ENCODE measurements at regions not wholly inside any gene's neighbourhood (a gene's known extent, or its start where the extent isn't known, plus 50 kb on each side); places are given as distances from the start of the nearest gene placed in this dataset.

DNA sequence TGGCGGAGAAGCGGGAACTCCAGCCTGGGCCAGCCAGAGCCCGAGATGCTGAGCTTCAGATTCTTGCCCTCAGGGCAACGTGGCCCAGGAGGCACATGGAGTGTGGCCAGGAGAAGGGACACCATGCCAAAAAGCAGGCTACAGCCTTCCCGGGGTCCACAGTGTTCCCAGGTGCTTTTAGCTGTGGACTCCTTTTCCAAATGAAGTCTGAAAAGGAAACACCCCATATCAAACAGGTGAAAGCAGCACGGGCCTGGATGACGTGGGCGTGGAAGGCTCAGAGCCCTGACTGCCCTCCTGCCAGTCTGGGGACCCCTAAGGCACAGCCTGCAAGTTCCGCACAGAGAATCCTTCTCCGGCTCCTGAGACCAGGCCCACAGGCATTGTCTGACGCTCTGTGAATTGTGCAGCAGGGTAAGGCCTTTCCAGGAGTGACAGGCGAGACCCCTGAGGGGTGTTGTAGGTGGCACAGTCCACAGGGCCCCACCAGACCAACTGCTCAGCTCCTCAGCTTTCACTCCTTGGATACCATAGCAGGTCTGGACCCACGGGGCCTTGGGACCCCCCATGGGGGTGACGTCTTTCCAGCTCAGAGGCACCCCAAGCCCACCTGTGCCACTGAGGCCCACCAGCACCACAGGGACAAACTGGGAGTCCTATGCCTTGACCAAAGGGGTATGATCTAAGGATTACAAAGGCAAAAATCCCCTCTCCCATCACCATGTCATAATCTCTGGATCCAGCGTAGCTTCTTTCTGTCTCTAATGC, 69.6 kb upstream of the RAB6C start:
- TF ChIP-seq CTCF (IDR thresholded peaks at IDR 0.05) (no peak), POLR2A (IDR thresholded peaks at IDR 0.05) (no peak)
- WGBS, 2 donors: 75 to 79% methylated on average over 15 of the region's 15 CpGs
- peak in 1 of 2 donors; percentile 70 for DNase-seq (ENCODE audit: low spot score in 2 of 2)
- no peak overlapping the region for H3K4me3 ChIP-seq (ENCODE audit: low read depth, poor library complexity, severe bottlenecking)
- intact Hi-C loops (cut with DNase I; ENCODE audit: low total_unique reads): no loop called here

DNA sequence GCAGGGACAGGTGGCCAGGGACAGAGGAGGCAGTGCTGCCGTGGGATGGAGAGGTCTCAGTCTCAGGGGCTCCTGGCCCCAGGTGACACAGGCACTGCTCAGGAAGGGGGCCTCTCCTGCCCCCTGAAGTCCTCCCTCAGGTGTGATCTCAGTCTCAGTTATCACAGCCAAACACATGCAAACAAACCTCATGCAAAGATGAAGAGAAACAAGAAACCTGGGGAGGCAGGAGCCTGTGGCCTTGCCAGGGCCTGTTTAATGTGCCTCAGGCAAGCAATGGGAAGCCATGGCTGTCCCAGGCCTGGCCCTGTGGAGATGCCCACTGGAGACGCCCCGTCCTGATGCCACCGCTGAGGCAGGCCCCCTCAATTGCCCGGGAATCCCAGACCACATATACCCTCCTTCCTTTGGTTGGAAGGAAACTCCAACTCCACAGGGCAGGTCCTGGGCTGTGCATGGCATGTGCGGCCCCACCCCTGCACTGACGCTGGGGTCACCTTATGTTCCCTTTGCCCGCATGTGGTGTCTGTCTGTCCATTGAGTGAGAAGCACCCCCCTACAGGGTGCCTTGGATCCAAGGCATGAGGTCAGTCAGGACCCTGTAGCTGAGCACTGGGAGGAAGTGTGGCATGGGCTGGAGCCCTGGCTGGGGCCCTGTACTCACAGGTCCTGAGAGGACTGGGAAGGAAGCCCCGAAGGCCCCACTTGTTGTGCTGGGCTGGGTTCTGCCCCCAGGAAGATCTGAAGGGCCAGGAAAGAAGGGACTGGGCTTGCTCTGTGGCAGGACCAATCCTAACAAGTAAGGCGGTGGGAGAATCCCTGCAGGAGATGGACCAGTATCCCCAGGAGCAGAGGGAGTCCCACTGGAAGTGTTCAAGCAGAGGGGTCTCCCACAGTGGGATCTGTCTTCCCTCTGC, 68.8 kb upstream of the RAB6C start:
- H3K4me3 ChIP-seq (ENCODE audit: low read depth, poor library complexity, severe bottlenecking): no peak overlapping the region
- TF ChIP-seq CTCF (IDR thresholded peaks at IDR 0.05): no peak
- no peak for TF ChIP-seq POLR2A (IDR thresholded peaks at IDR 0.05)
- 79 to 80% methylated on average over 10 of the region's 10 CpGs for WGBS, 2 donors
- peak in 1 of 2 donors; percentile 76 for DNase-seq (ENCODE audit: low spot score in 2 of 2)
- intact Hi-C loops (cut with DNase I; ENCODE audit: low total_unique reads): no loop called here

DNA sequence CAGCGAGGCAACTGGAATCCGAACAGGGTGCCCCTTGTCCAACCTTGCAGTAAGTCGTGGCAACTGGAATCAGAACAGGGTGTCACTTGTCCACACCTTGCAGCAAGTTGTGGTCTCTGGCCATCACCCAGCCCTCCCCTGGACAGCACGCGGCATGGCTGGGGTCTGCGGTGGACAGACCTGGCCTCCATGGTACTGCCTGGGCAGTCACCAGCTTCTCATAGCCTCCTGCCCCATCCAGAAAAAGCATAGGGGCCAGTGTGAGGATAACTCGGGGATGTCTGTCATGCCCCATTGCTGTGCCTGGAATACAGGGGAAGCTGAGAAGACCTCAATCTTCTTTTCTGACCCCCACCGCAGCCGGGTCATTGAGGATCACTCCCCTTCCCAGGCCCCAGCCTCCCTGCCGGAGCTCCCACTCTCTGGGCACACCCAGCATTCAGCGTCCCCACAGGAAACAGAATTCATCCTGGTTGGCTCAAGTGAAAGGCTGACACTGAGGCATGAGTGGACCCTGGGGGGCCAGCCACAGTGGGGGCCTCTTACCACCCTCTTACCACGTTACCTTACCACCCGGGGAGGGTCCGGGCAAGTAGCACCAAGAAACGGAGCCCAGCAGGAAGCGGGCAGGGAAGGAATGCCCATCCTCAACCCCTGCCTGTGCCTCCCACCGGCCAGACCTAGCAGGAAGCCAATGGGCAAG, 68.0 kb upstream of the RAB6C start:
- intact Hi-C loops (cut with DNase I; ENCODE audit: low total_unique reads): no loop called here
- H3K4me3 ChIP-seq (ENCODE audit: low read depth, poor library complexity, severe bottlenecking): no peak overlapping the region
- 85 to 92% methylated on average over 17 of the region's 17 CpGs for WGBS, 2 donors
- no peak for TF ChIP-seq CTCF (IDR thresholded peaks at IDR 0.05)
- no peak for TF ChIP-seq POLR2A (IDR thresholded peaks at IDR 0.05)
- peak in 1 of 2 donors; percentile 69 for DNase-seq (ENCODE audit: low spot score in 2 of 2)

DNA sequence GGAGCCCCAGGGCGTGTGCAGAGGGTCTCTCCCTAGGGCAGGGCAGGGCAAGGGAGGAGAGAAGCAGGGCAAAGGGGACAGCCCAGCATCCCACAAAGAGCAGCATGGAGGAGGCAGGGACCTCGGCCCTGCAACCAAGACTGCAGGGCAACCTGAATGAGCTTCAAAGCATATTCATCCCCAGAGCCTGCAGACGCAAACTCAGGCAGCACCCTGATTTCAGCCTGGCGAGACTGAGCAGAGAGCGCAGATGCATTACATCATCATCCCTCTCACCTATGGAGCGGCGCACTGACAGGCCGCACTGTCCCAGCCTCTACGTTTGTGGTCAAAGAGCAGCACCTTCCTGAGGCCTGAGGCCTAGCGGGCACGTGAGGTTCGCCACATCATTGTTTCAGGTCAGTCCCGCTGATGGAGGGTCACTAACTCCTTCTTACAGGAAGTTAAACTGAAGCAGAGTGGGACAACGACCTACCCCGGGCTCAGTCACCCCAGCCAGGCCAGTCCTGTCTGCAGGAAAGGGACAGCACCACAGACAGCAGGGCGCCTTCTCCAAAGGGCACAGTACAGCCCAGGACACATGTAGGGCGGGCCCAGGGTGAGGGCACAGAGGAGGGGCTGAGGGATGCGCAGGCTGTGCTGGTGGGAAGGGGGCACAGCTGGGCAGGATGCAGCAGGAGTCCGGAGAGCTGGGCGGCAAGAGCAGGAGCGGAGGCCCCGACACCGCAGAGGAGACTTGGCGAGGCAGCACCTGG, 67.2 kb upstream of the RAB6C start:
- no peak for TF ChIP-seq CTCF (IDR thresholded peaks at IDR 0.05)
- TF ChIP-seq POLR2A (IDR thresholded peaks at IDR 0.05): no peak
- WGBS, 2 donors: 89 to 93% methylated on average over 22 to 23 of the region's 24 CpGs
- DNase-seq (ENCODE audit: low spot score in 2 of 2): peak in 1 of 2 donors; percentile 73
- intact Hi-C loops (cut with DNase I; ENCODE audit: low total_unique reads): no loop called here
- no peak overlapping the region for H3K4me3 ChIP-seq (ENCODE audit: low read depth, poor library complexity, severe bottlenecking)

All from lower leg skin (tissue), 4 donors.